ENCODE measurements at regions not wholly inside any gene's neighbourhood (a gene's known extent, or its start where the extent isn't known, plus 50 kb on each side); places are given as distances from the start of the nearest gene placed in this dataset.
A peak's percentile ranks its signal among the peaks of the same experiment; 100 is the strongest.

GRCh38 chr9:108442627-108443018, 413.2 kb downstream of the ACTL7B start:
- TF ChIP-seq POLR2A (IDR thresholded peaks at IDR 0.05; ENCODE audit: extremely low read depth, insufficient read length), result no peak
- no peak for DNase-seq (ENCODE audit: low read depth)
- H3K4me3 ChIP-seq (ENCODE audit: low read depth, low read length), result no peak overlapping the region

GRCh38 chr9:108441726-108442125, 414.1 kb downstream of the ACTL7B start:
- no peak for DNase-seq (ENCODE audit: low read depth)
- TF ChIP-seq POLR2A (IDR thresholded peaks at IDR 0.05; ENCODE audit: extremely low read depth, insufficient read length) (no peak), CTCF (IDR thresholded peaks at IDR 0.05; ENCODE audit: low read depth, low read length) (no peak), MYC (IDR thresholded peaks at IDR 0.05; ENCODE audit: low read depth, low read length) (no peak)
- TF ChIP-seq, protein P1, sequence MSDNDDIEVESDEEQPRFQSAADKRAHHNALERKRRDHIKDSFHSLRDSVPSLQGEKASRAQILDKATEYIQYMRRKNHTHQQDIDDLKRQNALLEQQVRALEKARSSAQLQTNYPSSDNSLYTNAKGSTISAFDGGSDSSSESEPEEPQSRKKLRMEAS (IDR thresholded peaks at IDR 0.05; ENCODE audit: low read depth, low read length), result no peak
- H3K4me3 ChIP-seq (ENCODE audit: low read depth, low read length), result no peak overlapping the region

GRCh38 chr9:108441251-108441650, 414.5 kb downstream of the ACTL7B start:
- H3K4me3 ChIP-seq (ENCODE audit: low read depth, low read length), result no peak overlapping the region
- TF ChIP-seq POLR2A (IDR thresholded peaks at IDR 0.05; ENCODE audit: extremely low read depth, insufficient read length) (no peak), CTCF (IDR thresholded peaks at IDR 0.05; ENCODE audit: low read depth, low read length) (no peak)
- TF ChIP-seq, protein P1 (IDR thresholded peaks at IDR 0.05; ENCODE audit: low read depth, low read length), result no peak
- DNase-seq (ENCODE audit: low read depth), result no peak

DNA sequence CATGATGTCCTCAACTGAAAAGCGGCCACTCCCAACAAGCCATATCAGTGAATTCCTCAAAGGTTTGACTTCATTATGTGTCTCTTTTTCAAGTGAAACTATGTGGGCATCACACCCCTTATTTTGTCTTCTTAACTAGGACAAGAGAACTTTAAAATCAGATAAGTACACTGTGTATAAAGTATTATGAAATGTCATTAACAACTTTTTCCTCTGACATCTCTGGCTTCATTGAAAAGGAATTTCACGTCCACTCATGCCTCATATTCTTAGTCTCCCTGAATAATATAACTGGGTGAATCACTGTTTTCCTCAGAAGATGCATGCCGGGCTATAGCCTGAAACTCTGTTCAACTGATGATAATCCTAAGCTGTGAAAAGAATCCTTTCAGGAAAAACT, 415.8 kb downstream of the ACTL7B start:
- DNase-seq (ENCODE audit: low read depth), result no peak
- H3K4me3 ChIP-seq (ENCODE audit: low read depth, low read length), result no peak overlapping the region
- TF ChIP-seq, protein P1 (IDR thresholded peaks at IDR 0.05; ENCODE audit: low read depth, low read length), result no peak
- TF ChIP-seq MYC (IDR thresholded peaks at IDR 0.05; ENCODE audit: low read depth, low read length) (no peak), CTCF (IDR thresholded peaks at IDR 0.05; ENCODE audit: low read depth, low read length) (no peak), POLR2A (IDR thresholded peaks at IDR 0.05; ENCODE audit: extremely low read depth, insufficient read length) (no peak)

- no peak for DNase-seq (ENCODE audit: low read depth)
- TF ChIP-seq POLR2A (IDR thresholded peaks at IDR 0.05; ENCODE audit: extremely low read depth, insufficient read length), result no peak
- TF ChIP-seq, protein P1 (IDR thresholded peaks at IDR 0.05; ENCODE audit: low read depth, low read length), result no peak
- no peak overlapping the region for H3K4me3 ChIP-seq (ENCODE audit: low read depth, low read length)
Observed at GRCh38 chr9:108437656-108438055, 418.1 kb downstream of the ACTL7B start.

GRCh38 chr9:108436448-108436847, 419.3 kb downstream of the ACTL7B start:
- DNase-seq (ENCODE audit: low read depth), result peak; percentile 20
- TF ChIP-seq CTCF (IDR thresholded peaks at IDR 0.05; ENCODE audit: low read depth, low read length) (no peak), MYC (IDR thresholded peaks at IDR 0.05; ENCODE audit: low read depth, low read length) (no peak), POLR2A (IDR thresholded peaks at IDR 0.05; ENCODE audit: extremely low read depth, insufficient read length) (no peak)
- TF ChIP-seq, protein P1 (IDR thresholded peaks at IDR 0.05; ENCODE audit: low read depth, low read length), result no peak

DNA sequence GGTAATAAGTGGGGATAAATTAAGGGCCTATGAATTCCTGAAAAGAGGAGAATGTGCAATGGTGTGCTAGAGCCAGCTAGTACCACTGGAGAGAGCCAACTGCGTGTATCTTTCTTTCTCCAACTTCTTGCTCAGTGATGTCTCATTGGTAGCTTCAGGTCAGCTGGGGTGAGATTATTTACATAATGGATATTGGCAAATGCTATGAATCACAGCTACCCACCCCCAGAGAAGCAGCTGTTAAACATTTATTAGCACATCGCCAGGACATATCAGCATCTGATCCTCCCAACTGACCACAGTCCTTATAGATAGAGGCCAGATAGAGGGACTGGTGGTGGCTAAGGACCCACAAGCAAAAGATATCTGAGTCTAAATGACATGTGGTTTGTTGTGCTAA, 421.3 kb downstream of the ACTL7B start:
- peak; percentile 7 for DNase-seq (ENCODE audit: low read depth)
- no peak overlapping the region for H3K4me3 ChIP-seq (ENCODE audit: low read depth, low read length)
- TF ChIP-seq MYC (IDR thresholded peaks at IDR 0.05; ENCODE audit: low read depth, low read length) (no peak), CTCF (IDR thresholded peaks at IDR 0.05; ENCODE audit: low read depth, low read length) (no peak), POLR2A (IDR thresholded peaks at IDR 0.05; ENCODE audit: extremely low read depth, insufficient read length) (no peak)
- TF ChIP-seq, protein P1 (IDR thresholded peaks at IDR 0.05; ENCODE audit: low read depth, low read length), result no peak

More at GRCh38 chr9:108436448-108436847, 419.3 kb downstream of the ACTL7B start:
- no peak overlapping the region for H3K4me3 ChIP-seq (ENCODE audit: low read depth, low read length)
